ENCODE measurements at regions not wholly inside any gene's neighbourhood (a gene's known extent, or its start where the extent isn't known, plus 50 kb on each side); places are given as distances from the start of the nearest gene placed in this dataset.

DNA sequence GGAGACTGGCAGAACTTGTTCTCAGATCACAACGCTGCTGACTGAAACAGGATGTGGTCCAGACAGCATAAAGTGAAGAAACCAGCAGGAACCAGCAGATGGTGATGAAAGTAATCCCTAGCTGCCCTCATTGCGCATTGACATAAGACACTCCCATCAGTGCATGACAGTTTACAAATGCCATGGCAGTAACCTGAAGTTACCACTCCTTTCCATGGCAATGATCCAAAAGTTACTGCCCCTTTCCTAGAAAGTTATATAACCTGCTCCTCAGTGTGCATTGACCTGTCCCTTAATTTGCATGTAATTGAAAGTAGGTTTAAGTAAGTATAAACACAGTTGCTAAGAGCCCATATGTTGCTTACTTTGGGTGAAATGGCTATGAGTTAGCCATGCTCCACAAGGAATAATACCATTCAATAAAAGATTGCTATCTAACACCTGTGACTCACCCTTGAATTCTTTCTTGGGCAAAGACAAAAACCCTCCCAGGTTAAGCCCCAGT lies 149.1 kb upstream of the CD96 start:
- no peak for TF ChIP-seq CTCF (conservative IDR thresholded peaks at IDR 0.05; ENCODE audit: low read length)
- no peak for TF ChIP-seq EZH2phosphoT487 (IDR thresholded peaks at IDR 0.05; ENCODE audit: borderline replicate concordance)

Measured in Loucy (cell line).